ENCODE measurements at regions not wholly inside any gene's neighbourhood (a gene's known extent, or its start where the extent isn't known, plus 50 kb on each side); places are given as distances from the start of the nearest gene placed in this dataset.

GRCh38 chr12:124380796-124381455 is 86.0 kb downstream of the RFLNA start:
- Histone ChIP-seq H4K20me1 (ENCODE audit: insufficient read depth, low read length) (peaks cover 46% of the 10 kb centered on the region), H3K4me2 (ENCODE audit: insufficient read depth, low read length) (no peak overlapping the region), H3K36me3 (ENCODE audit: insufficient read depth, low read length) (peaks cover 95% of the 10 kb centered on the region), H3K27me3 (ENCODE audit: insufficient read depth, low read length, poor library complexity) (no peaks in the 10 kb centered on the region), H3K27ac (ENCODE audit: low read length) (no peak overlapping the region), H3K4me3 (ENCODE audit: low read depth in 1 of 2, low read length in 2 of 2) (no peak overlapping the region), H3K79me2 (ENCODE audit: insufficient read depth, low read length) (no peaks in the 10 kb centered on the region), H3K9me3 (ENCODE audit: insufficient read depth, low read length, severe bottlenecking) (no peaks in the 10 kb centered on the region), H2AFZ (ENCODE audit: low read depth, low read length) (no peak overlapping the region), H3K4me1 (ENCODE audit: insufficient read depth, low read length) (no peaks in the 10 kb centered on the region), H3K9ac (ENCODE audit: low read depth, low read length) (no peak overlapping the region)
- TF ChIP-seq, protein P1, sequence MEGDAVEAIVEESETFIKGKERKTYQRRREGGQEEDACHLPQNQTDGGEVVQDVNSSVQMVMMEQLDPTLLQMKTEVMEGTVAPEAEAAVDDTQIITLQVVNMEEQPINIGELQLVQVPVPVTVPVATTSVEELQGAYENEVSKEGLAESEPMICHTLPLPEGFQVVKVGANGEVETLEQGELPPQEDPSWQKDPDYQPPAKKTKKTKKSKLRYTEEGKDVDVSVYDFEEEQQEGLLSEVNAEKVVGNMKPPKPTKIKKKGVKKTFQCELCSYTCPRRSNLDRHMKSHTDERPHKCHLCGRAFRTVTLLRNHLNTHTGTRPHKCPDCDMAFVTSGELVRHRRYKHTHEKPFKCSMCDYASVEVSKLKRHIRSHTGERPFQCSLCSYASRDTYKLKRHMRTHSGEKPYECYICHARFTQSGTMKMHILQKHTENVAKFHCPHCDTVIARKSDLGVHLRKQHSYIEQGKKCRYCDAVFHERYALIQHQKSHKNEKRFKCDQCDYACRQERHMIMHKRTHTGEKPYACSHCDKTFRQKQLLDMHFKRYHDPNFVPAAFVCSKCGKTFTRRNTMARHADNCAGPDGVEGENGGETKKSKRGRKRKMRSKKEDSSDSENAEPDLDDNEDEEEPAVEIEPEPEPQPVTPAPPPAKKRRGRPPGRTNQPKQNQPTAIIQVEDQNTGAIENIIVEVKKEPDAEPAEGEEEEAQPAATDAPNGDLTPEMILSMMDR (IDR thresholded peaks at IDR 0.05; ENCODE audit: borderline replicate concordance, extremely low read depth, low read length, poor library complexity, severe bottlenecking) = no peak
- no peak for TF ChIP-seq EZH2 (IDR thresholded peaks at IDR 0.05; ENCODE audit: borderline replicate concordance, low read depth, low read length, severe bottlenecking)
- ATAC-seq (ENCODE audit: insufficient read depth, low read depth) (no peak), DNase-seq (no peak)

GRCh38 chr12:124379938-124380754 is 85.3 kb downstream of the RFLNA start:
- Histone ChIP-seq H3K27me3 (ENCODE audit: insufficient read depth, low read length, poor library complexity) (no peaks in the 10 kb centered on the region), H2AFZ (ENCODE audit: low read depth, low read length) (no peak overlapping the region), H4K20me1 (ENCODE audit: insufficient read depth, low read length) (peaks cover 48% of the 10 kb centered on the region), H3K27ac (ENCODE audit: low read length) (no peak overlapping the region), H3K79me2 (ENCODE audit: insufficient read depth, low read length) (no peaks in the 10 kb centered on the region), H3K9me3 (ENCODE audit: insufficient read depth, low read length, severe bottlenecking) (no peaks in the 10 kb centered on the region), H3K36me3 (ENCODE audit: insufficient read depth, low read length) (peaks cover 91% of the 10 kb centered on the region), H3K9ac (ENCODE audit: low read depth, low read length) (no peak overlapping the region), H3K4me3 (ENCODE audit: low read depth in 1 of 2, low read length in 2 of 2) (no peak overlapping the region), H3K4me2 (ENCODE audit: insufficient read depth, low read length) (no peak overlapping the region), H3K4me1 (ENCODE audit: insufficient read depth, low read length) (no peaks in the 10 kb centered on the region)
- ATAC-seq (ENCODE audit: insufficient read depth, low read depth) (no peak), DNase-seq (no peak)
- TF ChIP-seq EZH2 (IDR thresholded peaks at IDR 0.05; ENCODE audit: borderline replicate concordance, low read depth, low read length, severe bottlenecking) = no peak
- TF ChIP-seq, protein P1 (IDR thresholded peaks at IDR 0.05; ENCODE audit: borderline replicate concordance, extremely low read depth, low read length, poor library complexity, severe bottlenecking) = no peak

DNA sequence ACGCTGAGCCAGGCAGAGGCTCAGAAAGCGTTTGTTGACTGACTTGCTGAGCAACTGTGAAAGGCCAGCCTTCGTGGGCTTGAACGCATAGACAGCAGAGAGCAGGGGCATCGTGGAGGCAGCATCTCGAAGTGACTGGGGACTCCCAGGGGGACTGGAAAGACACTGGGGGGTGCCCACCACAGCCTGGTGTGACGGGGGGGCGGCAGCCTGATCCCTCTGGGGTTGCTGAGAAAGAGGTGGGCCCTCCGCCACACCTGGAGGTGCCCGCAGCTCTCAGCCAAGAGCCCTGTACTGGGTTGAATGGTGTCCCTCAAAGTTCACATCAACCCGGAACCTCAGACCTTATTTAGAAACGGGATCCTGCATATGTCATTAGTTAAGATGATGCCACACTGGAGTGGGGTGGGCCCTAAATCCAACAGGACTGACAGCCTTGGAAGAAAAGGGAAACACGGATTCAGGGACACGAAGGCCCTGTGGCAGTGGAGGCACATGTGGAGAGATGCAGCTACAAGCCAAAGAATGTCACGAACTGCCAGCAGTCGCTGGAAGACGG is 84.6 kb downstream of the RFLNA start:
- TF ChIP-seq, protein P1 (IDR thresholded peaks at IDR 0.05; ENCODE audit: borderline replicate concordance, extremely low read depth, low read length, poor library complexity, severe bottlenecking) = no peak
- no peak for TF ChIP-seq EZH2 (IDR thresholded peaks at IDR 0.05; ENCODE audit: borderline replicate concordance, low read depth, low read length, severe bottlenecking)
- Histone ChIP-seq H3K4me2 (ENCODE audit: insufficient read depth, low read length) (no peak overlapping the region), H3K4me1 (ENCODE audit: insufficient read depth, low read length) (no peaks in the 10 kb centered on the region), H3K9ac (ENCODE audit: low read depth, low read length) (no peak overlapping the region), H3K36me3 (ENCODE audit: insufficient read depth, low read length) (peaks cover 91% of the 10 kb centered on the region), H3K79me2 (ENCODE audit: insufficient read depth, low read length) (no peaks in the 10 kb centered on the region), H3K27ac (ENCODE audit: low read length) (no peak overlapping the region), H3K9me3 (ENCODE audit: insufficient read depth, low read length, severe bottlenecking) (no peaks in the 10 kb centered on the region), H4K20me1 (ENCODE audit: insufficient read depth, low read length) (peaks cover 48% of the 10 kb centered on the region), H3K27me3 (ENCODE audit: insufficient read depth, low read length, poor library complexity) (no peaks in the 10 kb centered on the region), H2AFZ (ENCODE audit: low read depth, low read length) (no peak overlapping the region), H3K4me3 (ENCODE audit: low read depth in 1 of 2, low read length in 2 of 2) (no peak overlapping the region)
- ATAC-seq (ENCODE audit: insufficient read depth, low read depth) (no peak), DNase-seq (no peak)
